NCI-H2029 (cell line): ENCODE measurements at regions not wholly inside any gene's neighbourhood (a gene's known extent, or its start where the extent isn't known, plus 50 kb on each side); places are given as distances from the start of the nearest gene placed in this dataset.

Experiments
- DNase-seq: peaks from one replicate; lab custom pipeline; 2025; lab: John Stamatoyannopoulos, UW

DNA sequence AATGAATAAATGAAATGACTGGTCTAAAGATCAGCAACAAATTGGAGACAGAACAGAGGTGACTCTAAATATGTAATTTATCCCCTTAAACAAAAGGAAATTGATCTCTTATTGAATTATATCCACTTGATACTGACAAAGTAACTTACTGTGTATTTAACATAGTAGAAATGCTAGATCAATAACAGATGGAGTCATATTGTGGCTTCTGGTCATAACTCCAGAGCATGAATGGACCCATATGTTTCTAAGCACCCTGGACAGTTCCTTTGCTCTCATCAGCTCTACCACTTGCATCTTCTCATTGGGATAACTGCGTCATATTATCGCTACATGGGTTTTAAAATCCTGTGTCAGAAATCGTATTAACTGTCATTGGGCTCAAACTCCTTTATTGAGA is 222.3 kb downstream of the ETS1 start:
- no peak for DNase-seq

DNA sequence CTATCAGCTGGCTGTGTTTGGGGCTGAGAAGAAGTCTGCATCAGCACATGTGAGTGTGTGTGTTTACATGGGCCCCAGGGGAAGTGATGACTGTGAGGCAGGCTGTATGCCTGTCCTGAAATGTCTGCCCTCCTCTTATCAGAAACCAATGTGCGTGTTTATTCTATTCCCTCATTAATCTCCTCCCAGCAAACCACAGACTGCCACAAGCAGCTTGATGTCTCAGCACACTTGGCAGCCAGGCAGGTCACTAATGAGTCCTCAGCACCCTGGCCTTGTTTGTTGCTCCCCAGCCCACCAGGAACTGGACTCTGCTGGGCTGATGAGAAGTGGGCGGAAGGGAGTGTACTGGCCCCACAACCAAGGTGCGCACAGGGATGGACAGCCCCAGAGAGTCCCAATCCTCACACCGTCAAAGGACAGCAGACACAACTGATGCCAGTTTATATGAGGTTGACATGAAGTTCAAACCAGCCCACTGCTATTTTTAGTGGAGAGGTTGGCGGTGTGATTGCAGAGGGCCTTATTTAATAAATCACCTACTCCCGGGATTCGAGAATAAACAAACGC is 225.8 kb downstream of the ETS1 start:
- peak; percentile 79 for DNase-seq

- DNase-seq = no peak
These were observed 227.8 kb downstream of the ETS1 start for GRCh38 chr11:128359515-128359914.

GRCh38 chr11:128357073-128357472 is 230.3 kb downstream of the ETS1 start:
- no peak for DNase-seq

DNA sequence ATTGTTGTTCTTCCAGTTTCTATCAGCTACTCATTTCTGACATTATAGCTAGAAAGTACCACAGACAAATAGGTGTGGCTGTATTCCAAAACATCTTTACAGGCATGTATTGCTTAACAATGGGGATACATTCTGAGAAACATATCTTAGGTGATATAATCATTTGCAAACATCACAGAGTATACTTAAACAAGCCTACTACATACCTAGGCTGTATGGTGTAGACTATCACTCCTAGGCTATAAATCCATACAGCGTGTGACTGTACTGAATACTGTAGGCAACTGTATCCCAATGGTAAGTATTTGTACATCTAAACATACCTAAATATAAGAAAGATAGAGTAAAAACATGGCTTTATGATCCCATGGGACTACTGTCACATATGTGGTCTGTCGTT is 231.8 kb downstream of the ETS1 start:
- DNase-seq = no peak

DNA sequence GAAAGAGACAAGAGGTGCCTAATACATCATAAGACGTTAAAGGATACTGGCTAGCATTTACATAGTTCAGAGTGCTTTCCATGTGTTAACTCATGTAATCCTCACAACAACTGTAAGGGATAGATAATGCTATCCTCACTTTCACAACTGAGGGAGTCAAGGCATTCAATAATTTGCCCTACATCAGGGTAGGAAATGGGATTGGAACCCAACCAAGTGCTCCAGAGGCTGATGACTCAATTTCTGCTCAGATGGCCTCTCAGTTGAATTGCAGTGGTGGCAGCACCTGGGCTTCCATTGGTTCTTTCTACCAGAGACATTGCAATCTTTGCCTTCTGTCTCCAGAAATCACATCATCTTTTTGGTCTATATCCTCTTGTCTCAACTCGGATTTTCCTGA is 232.9 kb downstream of the ETS1 start:
- DNase-seq = no peak

DNA sequence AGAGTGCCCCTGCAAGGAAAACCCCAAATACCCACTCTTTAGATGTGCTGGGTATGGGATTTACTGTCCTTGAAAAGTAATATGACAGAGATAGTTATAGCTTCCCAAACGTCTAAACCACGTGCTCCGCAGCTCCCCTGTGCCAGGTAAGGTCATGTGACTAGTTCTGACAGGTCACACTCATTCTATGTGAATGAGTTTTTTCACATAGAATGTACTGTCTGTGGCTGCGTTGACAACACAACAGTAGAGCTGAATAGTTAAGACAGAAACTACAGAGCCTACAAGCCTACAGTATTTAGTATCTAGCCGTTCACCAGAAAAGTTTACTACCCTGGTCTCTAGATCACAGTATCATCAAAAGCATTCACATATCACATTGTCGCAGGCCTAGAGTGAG is 236.2 kb downstream of the ETS1 start:
- no peak for DNase-seq

DNA sequence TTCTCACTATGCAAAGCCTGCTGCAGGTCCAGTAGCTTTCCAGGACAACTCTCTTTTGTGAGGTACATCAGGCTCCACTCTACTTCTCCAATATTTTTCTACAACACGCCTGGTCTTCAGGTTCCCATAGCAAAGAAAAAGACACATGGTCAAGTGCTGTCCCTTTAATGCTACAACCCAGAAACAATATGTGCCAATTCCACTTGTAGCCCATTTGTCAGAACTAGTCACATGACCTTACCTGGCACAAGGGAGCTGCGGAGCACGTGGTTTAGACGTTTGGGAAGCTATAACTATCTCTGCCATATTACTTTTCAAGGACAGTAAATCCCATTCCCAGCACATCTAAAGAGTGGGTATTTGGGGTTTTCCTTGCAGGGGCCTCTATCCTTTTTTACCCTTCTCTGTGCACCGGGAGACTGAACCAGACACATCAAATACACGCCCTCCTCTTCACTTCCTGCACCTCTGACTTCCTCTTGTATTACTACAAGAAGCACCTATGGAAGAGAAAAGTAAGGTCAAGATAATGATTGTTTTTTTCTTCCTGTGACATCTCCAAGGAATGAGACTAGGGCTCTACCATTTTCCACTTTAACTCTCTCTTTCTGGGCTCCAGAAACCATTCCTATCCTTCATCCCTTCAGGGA is 237.6 kb downstream of the ETS1 start:
- no peak for DNase-seq

- peak; percentile 46 for DNase-seq
These were observed 240.6 kb downstream of the ETS1 start for GRCh38 chr11:128346804-128347203.

- no peak for DNase-seq
These were observed 242.0 kb downstream of the ETS1 start for GRCh38 chr11:128345316-128345715.

DNA sequence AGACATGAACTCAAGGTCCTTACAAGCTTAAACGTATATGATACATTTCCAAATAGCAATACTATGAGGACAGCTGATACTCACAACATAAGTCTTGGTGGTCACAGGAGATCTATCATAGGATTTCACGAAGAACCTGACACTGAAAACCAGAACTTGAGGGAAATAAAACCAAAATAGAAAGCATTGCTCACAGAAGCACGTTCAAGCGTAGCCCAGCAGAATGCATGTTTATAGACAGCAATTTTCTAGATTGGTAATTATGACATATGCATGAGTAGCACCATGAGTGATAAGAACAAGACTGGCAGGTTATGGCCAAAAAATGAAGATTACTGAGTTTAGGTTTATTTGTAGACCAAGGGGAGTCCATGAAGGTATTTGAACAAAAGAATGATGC is 243.5 kb downstream of the ETS1 start:
- DNase-seq = no peak

DNA sequence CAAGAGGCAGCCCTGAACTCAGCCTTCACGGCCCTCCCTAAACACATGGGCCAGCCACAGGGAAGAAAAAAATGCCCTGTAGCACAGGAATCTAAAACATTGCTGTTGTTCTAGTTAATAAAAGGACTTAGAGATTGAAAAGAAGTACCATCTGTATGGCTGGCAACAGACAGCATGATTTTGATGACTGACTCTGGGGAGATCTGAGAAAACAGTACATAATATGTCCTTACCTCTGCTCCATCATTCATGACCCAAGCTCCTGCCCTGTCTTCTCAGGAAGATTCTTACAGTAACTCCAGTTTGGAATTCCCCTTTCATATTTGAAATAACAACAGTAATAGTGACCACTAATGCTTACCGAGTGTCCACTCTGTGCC is 244.2 kb downstream of the ETS1 start:
- DNase-seq = no peak

DNA sequence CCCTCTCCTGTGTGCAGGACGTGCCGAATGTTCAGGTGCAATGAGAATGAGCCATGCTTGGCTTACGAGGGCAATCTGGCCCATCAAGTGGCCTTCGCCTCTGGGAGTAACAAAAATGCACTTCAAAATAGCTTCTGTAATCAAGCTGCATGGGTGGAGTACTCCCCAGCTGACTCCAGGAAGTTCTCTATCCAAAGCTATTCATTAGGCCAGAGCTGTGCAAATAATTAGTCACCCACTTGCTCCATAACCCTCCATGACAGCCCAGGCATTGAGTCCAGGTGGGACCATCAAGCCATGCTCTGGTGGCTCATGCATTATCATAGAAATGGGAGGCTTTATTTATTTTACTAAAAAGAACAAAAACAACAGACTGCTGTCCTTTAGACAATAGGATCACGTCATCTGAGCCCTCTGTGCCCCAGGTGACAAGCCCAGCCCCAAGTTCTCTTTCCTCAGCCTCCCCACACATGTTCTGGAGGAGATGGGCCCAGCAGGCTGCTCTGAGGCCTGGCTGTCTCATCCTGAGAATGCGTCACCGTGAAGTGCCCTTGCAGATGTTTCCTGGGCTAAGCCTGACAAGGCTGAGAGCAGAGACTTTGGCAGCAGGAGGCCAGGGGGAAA is 244.7 kb downstream of the ETS1 start:
- peak; percentile 98 for DNase-seq

DNA sequence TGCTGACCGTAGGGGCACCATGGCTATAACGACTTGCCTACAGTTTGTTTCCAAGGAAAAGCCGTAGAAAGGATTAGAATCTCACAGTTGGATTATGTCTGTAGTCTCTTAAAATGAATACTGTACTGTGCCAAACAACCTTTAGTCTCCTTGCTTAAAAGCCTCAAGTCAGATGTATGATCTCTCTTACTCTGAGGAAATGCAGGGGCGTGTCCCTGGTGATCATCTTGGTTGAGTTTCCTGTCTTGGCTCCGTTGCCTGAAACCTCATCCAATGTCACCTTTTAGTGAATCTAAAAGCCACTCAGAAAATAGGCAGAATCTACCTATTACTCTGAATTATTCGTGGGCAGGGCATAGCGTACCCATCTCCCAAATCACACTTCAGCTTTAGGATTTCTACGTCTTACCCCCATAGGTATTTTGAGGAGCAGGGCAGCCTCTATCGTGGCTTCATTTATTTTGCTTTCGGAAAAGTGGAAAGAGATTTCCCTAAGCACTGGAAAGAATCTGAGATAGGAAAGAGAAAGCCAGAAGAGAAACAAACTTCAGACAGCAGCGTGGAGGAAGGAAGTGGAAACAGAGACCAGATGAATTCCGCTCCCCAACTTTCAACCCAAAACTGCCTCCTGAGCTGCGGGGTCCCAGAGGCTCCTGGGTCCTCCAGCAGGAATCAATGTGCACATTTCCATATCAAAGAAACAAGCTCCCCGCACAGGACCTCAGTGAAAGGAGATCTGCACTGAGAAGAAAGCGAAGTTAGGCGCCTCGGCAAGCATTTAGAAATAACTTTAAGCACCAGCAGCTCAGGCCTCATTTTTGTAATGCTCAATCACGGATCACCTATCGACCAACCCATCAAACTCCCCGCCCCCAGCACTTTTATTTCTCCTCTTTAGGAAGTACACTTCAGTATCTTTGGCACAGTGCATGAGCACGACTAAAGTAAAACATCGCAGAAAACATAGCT is 245.8 kb downstream of the ETS1 start:
- no peak for DNase-seq

- DNase-seq = no peak
These were observed 247.6 kb downstream of the ETS1 start for GRCh38 chr11:128339792-128340191.

GRCh38 chr11:128338811-128339210 is 248.5 kb downstream of the ETS1 start:
- no peak for DNase-seq

DNA sequence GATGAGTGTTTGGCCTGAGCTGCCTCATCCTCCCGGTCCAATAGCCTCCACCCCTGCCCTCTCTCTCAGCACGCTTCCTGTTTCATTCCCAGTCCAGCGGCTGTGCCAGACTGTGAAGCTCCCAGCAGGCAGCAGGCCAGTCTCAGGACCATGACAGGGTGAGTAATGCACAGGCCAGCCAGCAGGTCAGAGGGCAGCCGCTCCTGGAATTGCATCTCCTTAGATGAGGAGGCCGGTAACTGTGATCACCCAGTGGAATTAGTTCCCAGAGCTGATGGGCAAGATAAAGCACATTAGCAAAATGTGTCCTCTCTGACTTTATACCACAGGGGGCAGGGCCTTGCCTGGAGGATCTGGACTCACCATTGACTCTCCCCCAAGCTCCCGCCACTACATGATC is 251.2 kb downstream of the ETS1 start:
- DNase-seq = no peak

DNA sequence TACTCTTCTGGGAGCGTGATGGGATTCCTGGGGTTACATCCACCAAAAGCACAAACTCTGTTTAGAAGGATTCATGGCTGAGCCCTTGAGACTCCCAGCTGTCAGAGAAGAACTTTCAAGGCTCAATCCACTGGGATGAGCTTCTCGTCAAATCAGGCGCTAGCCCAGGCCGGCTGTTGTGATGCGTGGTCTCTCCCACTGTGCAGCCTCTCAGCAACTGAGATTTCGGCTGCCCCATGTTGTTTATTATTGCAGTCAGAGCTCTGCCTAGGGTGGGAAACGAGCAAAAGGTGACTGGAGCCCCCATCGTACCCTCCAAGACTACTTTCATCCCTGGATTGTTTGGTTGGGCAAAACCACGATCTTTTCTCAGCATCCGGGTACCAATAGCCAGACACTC is 251.6 kb downstream of the ETS1 start:
- DNase-seq = no peak

DNA sequence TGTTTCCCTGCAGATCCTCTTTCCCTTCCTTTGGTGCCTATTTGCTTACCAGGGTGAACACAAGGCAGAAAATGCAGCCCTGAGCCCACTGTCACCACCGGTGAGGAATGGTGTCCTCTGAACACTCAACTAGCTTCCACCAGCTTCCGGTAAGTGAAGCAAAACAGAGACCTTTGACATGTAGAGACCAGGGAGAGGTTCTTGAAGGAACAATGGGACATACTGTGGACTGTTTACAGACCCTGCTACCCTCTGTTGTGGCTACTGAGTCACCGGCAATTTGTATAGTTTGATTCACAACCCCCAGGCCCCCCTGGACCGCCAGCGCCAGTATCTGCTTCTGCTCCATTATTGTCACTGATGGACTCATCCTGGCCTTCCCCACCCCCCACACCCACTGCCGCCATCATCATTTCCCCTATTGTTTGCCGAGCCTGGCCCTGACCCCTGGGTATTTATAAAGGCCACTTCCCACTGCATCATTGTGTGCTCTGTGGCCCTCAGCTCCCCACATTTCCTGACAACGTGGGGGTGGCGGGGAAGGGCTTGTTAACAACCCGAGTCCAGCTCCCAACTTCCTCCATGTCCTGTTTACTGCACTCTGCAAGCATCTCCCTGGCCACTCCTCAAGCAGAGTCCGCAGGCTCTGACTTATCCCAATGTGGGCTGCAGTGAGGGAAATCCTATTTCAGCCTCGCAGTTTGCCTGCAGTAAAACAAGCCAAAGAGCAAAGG is 252.9 kb downstream of the ETS1 start:
- DNase-seq = no peak

DNA sequence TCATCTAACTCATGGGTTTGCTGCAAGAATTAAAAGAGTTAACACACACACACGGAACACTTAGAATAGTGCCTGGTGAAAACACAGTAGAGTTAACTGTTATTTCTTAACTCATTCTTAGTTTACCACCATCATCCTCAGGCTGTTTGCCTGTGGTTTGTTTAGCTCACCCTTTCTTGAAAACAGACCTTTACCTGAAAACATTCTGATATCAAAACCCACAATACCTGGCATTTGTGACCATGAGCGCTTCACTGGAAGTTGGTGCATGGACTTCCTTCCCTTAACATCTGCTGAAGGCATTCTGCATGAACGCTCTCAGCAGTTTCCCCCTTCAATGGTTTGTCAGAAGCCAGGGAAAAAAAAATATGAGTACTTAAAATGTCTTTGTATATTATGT is 256.0 kb downstream of the ETS1 start:
- no peak for DNase-seq

DNA sequence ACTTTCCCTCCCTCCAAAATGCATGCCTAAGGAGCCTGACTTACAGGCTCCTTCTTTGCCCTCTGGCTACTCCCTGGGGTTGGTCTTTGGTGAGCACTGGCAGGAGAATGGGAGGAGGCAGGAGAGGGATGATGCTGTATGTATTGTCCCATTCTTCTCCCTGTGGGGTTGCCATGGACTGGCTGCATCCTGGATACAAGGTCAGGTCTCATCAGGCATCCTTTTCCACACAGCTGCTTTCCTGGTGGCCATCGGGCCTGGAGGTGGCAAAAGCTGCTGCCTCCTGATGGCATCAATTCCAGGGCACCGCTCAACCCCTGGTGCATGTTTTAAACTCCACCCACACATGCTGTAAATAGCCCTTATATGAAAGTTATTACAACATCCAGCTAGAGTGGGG is 257.2 kb downstream of the ETS1 start:
- DNase-seq = no peak

GRCh38 chr11:128328955-128329551 is 258.3 kb downstream of the ETS1 start:
- DNase-seq = no peak
